Muscle layer of colon (tissue), 2 donors: ENCODE measurements at regions not wholly inside any gene's neighbourhood (a gene's known extent, or its start where the extent isn't known, plus 50 kb on each side); places are given as distances from the start of the nearest gene placed in this dataset.

Source experiments
- H3K27ac ChIP-seq: one replicate; pipeline ENCODE4 v1.7.0; 2013; ENCODE audit warnings: low read depth, mild to moderate bottlenecking, low read length, moderate library complexity
- H3K27me3 ChIP-seq, 2 donors: one replicate each; pipeline ENCODE4 v1.7.0; 2013; ENCODE audit warnings: low read length in 2 of 2, mild to moderate bottlenecking in 2 of 2; ENCODE audit not compliant: insufficient read depth in 2 of 2, control insufficient read depth in 1 of 2
- H3K36me3 ChIP-seq: one replicate; pipeline ENCODE4 v1.7.0; 2013; ENCODE audit warnings: mild to moderate bottlenecking, low read length; ENCODE audit not compliant: insufficient read depth
- H3K4me1 ChIP-seq: one replicate; pipeline ENCODE4 v1.7.0; 2013; ENCODE audit warnings: mild to moderate bottlenecking, low read length; ENCODE audit not compliant: insufficient read depth
- H3K4me3 ChIP-seq, 2 donors: one replicate each; pipeline ENCODE4 v1.7.0; 2013; ENCODE audit warnings: low read length in 2 of 2, low read depth in 1 of 2, mild to moderate bottlenecking in 1 of 2, moderate library complexity in 1 of 2
- H3K9ac ChIP-seq: one replicate; pipeline ENCODE4 v1.7.0; 2013; ENCODE audit warnings: low read length
- H3K9me3 ChIP-seq: one replicate; pipeline ENCODE4 v1.7.0; 2013; ENCODE audit warnings: mild to moderate bottlenecking, low read length
- donor health status: abdominal sarcoma.
- donor health status: Adenocarcinoma of cecum.

GRCh38 chr12:105573574-105573973, 243.1 kb downstream of the C12orf75 start:
- H3K9me3 ChIP-seq: no peaks in the 10 kb centered on the region
- H3K9ac ChIP-seq: no peak overlapping the region
- no peak overlapping the region for H3K4me3 ChIP-seq
- no peak overlapping the region for H3K27ac ChIP-seq
- no peaks in the 10 kb centered on the region for H3K4me1 ChIP-seq
- H3K36me3 ChIP-seq: no peaks in the 10 kb centered on the region
- H3K27me3 ChIP-seq: no peaks in the 10 kb centered on the region

GRCh38 chr12:105574056-105574715, 243.7 kb downstream of the C12orf75 start:
- Histone ChIP-seq H3K9ac (no peak overlapping the region), H3K9me3 (no peaks in the 10 kb centered on the region), H3K4me1 (no peaks in the 10 kb centered on the region), H3K36me3 (no peaks in the 10 kb centered on the region), H3K27ac (no peak overlapping the region), H3K4me3 (no peak overlapping the region), H3K27me3 (no peaks in the 10 kb centered on the region)

- no peak overlapping the region for H3K4me3 ChIP-seq
- no peak overlapping the region for H3K27ac ChIP-seq
- H3K36me3 ChIP-seq: no peaks in the 10 kb centered on the region
- H3K9me3 ChIP-seq: no peaks in the 10 kb centered on the region
- H3K4me1 ChIP-seq: no peaks in the 10 kb centered on the region
- no peak overlapping the region for H3K9ac ChIP-seq
- H3K27me3 ChIP-seq: no peaks in the 10 kb centered on the region
Measured at GRCh38 chr12:105575235-105575634, 244.7 kb downstream of the C12orf75 start.

GRCh38 chr12:105576261-105576660, 245.8 kb downstream of the C12orf75 start:
- no peak overlapping the region for H3K27ac ChIP-seq
- no peaks in the 10 kb centered on the region for H3K27me3 ChIP-seq
- H3K4me1 ChIP-seq: no peaks in the 10 kb centered on the region
- no peaks in the 10 kb centered on the region for H3K9me3 ChIP-seq
- H3K4me3 ChIP-seq: no peak overlapping the region
- H3K36me3 ChIP-seq: no peaks in the 10 kb centered on the region
- H3K9ac ChIP-seq: no peak overlapping the region

- Histone ChIP-seq H3K9me3 (no peaks in the 10 kb centered on the region), H3K27ac (no peak overlapping the region), H3K4me1 (no peaks in the 10 kb centered on the region), H3K9ac (no peak overlapping the region), H3K4me3 (no peak overlapping the region), H3K27me3 (no peaks in the 10 kb centered on the region), H3K36me3 (no peaks in the 10 kb centered on the region)
Measured at GRCh38 chr12:105580821-105581352, 250.4 kb downstream of the C12orf75 start.

- no peaks in the 10 kb centered on the region for H3K9me3 ChIP-seq
- H3K4me1 ChIP-seq: no peaks in the 10 kb centered on the region
- no peak overlapping the region for H3K4me3 ChIP-seq
- no peak overlapping the region for H3K9ac ChIP-seq
- H3K27ac ChIP-seq: no peak overlapping the region
- no peaks in the 10 kb centered on the region for H3K27me3 ChIP-seq
- no peaks in the 10 kb centered on the region for H3K36me3 ChIP-seq
Measured at GRCh38 chr12:105581420-105581819, 250.9 kb downstream of the C12orf75 start.

- H3K9me3 ChIP-seq: no peaks in the 10 kb centered on the region
- no peak overlapping the region for H3K9ac ChIP-seq
- no peak overlapping the region for H3K27ac ChIP-seq
- H3K36me3 ChIP-seq: no peaks in the 10 kb centered on the region
- no peak overlapping the region for H3K4me3 ChIP-seq
- no peaks in the 10 kb centered on the region for H3K27me3 ChIP-seq
- H3K4me1 ChIP-seq: no peaks in the 10 kb centered on the region
Measured at GRCh38 chr12:105585107-105585506, 254.6 kb downstream of the C12orf75 start.

- Histone ChIP-seq H3K27ac (no peak overlapping the region), H3K36me3 (no peaks in the 10 kb centered on the region), H3K4me3 (no peak overlapping the region), H3K4me1 (no peaks in the 10 kb centered on the region), H3K27me3 (no peaks in the 10 kb centered on the region), H3K9me3 (no peaks in the 10 kb centered on the region), H3K9ac (no peak overlapping the region)
Measured at GRCh38 chr12:105587237-105587636, 256.7 kb downstream of the C12orf75 start.

GRCh38 chr12:105588106-105588505, 257.6 kb downstream of the C12orf75 start:
- no peak overlapping the region for H3K4me3 ChIP-seq
- H3K9ac ChIP-seq: no peak overlapping the region
- no peaks in the 10 kb centered on the region for H3K27me3 ChIP-seq
- H3K9me3 ChIP-seq: no peaks in the 10 kb centered on the region
- H3K36me3 ChIP-seq: no peaks in the 10 kb centered on the region
- H3K27ac ChIP-seq: no peak overlapping the region
- H3K4me1 ChIP-seq: no peaks in the 10 kb centered on the region

- Histone ChIP-seq H3K36me3 (no peaks in the 10 kb centered on the region), H3K27me3 (no peaks in the 10 kb centered on the region), H3K27ac (no peak overlapping the region), H3K9ac (no peak overlapping the region), H3K9me3 (no peaks in the 10 kb centered on the region), H3K4me3 (no peak overlapping the region), H3K4me1 (no peaks in the 10 kb centered on the region)
Measured at GRCh38 chr12:105590571-105590970, 260.1 kb downstream of the C12orf75 start.

GRCh38 chr12:105595440-105595839, 264.9 kb downstream of the C12orf75 start:
- Histone ChIP-seq H3K4me1 (no peaks in the 10 kb centered on the region), H3K36me3 (no peaks in the 10 kb centered on the region), H3K27ac (no peak overlapping the region), H3K4me3 (no peak overlapping the region), H3K9me3 (no peaks in the 10 kb centered on the region), H3K27me3 (no peaks in the 10 kb centered on the region), H3K9ac (no peak overlapping the region)

- Histone ChIP-seq H3K36me3 (no peaks in the 10 kb centered on the region), H3K27me3 (no peaks in the 10 kb centered on the region), H3K4me1 (no peaks in the 10 kb centered on the region), H3K27ac (no peak overlapping the region), H3K4me3 (no peak overlapping the region), H3K9ac (no peak overlapping the region), H3K9me3 (no peaks in the 10 kb centered on the region)
Measured at GRCh38 chr12:105596731-105597130, 266.2 kb downstream of the C12orf75 start.
